Occipital lobe (tissue), 1 donor: ENCODE measurements at regions not wholly inside any gene's neighbourhood (a gene's known extent, or its start where the extent isn't known, plus 50 kb on each side); places are given as distances from the start of the nearest gene placed in this dataset.

Source experiments
- DNase-seq: peaks from one replicate; lab custom pipeline; 2025; lab: John Stamatoyannopoulos, UW

DNA sequence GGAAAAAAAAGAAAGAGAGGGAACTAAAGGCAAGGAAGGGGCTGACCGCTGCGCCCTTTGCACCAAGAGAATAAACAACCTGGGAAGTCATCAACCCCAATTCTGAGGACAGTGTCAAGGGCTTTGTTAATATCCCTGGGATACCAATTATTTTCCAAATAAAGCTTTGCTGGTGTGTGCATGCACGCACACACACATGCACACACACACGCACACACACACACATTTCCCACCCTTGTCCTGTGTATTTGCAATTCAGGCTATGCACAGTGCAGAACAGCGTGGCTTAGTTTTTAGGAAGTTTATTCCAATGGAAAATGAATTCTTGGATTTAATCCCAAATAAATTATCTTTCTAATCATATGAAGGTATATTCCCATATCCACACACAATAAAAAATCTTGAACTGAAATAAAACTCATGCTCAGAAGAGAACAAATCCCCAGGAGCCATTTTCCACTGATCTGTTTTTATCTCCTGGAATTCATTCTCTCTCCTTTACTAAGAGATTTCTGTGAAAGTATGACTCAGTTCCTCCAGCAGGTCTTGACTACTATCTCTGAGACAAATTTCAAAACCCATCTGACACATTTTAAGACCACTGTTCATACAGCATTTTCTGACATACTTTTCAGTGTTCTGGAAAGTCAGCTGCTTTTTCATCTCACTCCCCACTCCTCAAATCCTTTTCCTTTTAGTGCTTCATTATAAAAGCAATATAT is 334.4 kb upstream of the ATP2B1 start:
- no peak for DNase-seq

DNA sequence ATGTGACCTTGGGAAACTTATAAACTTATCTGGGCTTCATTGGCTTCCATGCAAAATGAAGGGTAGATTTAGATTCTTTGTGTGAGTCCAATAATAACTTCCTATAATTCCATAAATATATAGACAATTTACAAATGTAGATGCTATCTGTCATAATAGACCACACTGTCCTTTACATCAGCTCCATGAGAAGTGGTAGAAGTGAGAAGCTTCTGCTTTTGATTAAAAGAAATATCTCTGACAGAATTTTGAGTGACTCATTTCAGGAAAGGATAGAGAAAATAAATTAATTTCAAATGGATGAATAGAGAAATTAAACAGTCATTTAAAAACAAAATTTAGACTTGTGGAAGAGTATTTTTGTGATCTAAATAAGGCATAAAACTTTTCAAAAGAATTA is 329.7 kb upstream of the ATP2B1 start:
- no peak for DNase-seq

DNA sequence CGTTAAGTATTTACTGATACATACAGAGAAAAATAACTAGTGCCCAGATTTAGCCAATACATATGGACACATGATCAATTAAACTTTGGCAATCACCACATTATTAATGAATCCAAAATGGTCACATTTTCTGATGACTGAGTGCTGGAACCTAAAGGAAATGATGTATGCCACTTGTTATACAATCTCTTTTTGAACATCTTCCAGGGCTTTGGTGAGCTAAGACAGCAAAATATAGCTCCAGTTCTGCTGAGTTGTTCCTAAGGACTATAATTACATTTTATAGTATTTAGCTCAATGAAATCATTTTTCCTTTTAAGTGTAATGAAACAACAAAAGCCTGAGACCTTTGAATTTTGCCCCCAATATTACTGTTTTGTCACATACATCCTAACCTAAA is 329.1 kb upstream of the ATP2B1 start:
- DNase-seq, result no peak

DNA sequence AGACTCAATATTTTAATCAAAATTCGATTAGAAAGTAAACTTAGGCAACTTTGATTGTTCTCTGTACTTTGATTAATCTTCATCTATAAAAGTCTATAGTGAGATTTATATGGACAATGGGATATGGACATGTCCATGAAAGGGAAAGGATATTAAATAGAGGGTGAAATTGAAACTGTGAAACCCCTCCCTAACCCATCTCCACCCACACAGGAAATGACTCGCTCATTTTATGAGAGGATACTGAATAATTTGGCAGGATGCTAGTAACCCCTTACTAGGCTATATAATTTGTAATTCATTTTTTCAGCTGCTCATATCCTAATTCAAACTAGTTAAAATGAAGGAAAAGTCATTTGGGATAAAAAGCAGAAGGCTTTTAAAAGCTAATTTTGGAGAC is 328.0 kb upstream of the ATP2B1 start:
- DNase-seq, result no peak

DNA sequence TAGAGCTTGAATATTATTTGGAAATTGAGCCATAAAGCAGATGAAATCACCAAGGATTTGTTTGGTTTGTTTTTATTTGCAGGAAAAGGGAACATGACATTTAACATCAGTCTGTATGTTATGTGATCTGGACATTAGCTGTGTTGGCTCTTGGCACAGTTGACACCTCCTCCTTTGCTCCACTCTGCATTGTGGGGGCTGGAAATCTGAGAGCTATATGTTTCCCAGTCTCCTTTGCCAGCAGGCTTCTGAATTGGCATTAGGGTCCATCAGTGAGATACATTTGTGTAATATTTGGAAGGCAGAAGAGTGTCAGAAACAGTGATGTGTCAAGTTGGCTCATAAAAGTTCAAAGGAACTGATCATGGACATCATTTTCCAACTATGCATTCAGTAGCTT is 322.1 kb upstream of the ATP2B1 start:
- no peak for DNase-seq

DNA sequence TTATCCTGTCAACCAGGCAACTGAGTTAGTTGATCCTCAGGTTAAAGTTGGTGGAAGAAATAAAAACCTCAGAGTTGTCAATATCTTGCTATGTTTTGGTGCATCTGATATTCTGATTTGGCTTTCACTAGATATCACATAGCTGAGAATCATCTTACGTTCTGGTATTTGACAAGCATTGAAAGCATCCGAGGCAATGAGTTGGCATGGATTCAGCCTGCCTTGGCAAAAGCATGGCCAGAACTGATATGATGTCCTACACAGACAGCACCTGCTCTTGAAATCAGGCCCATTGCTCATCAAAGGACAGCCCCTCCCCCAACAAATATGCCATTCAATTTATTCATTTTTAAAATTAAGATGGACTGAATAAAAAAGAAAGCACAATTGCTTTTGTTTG is 320.7 kb upstream of the ATP2B1 start:
- DNase-seq, result no peak

DNA sequence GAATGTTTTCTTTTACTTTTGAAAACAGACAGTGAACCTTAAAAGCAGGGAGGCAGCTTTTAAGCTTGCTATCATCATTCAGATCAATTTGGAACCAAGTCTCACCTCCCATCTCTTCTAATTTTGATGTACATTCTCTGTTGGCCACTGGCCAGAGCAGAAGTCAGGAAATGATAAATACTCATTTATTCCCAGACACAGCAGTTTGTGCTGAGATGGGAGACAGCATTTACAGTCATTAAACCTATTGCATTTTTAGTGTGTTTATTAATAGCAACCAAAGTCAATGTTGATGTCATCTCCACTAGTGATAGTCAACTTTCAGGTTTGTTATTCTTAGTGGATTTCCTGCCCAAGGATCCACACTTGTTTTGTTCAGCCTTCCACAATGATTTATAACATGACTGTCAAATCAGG is 320.0 kb upstream of the ATP2B1 start:
- DNase-seq, result no peak

DNA sequence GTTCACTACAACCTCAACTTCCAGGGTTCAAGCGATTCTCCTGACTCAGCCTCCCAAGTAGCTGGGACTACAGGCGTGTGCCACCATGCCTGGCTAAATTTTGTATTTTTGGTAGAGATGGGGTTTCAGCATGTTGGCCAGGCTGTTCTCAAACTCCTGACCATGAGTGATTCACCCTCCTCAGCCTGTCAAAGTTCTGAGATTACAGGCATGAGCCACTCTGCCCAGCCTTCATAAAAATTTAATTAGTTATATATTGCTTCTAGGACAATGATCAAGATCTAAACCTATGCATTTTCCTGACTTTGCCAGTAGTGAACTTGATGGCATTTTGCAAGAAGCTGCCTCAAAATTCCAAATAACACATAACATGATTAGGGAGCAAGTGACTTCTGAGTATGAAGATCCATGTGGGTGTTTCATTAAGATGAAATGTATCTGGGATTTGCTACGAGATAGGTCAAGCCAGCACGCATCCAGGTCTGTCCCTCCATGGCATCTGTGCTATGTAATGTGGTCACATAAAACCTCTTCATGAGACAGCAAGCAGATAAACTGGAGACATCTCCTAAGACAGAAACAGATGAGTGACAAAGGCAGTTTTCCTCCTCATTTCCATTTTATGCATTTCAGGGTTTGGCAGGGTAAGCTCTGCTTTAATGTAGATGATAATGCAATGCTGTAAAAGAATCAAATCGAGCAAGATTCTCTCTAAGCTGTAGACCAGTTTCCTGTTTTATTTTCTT is 319.4 kb upstream of the ATP2B1 start:
- no peak for DNase-seq

DNA sequence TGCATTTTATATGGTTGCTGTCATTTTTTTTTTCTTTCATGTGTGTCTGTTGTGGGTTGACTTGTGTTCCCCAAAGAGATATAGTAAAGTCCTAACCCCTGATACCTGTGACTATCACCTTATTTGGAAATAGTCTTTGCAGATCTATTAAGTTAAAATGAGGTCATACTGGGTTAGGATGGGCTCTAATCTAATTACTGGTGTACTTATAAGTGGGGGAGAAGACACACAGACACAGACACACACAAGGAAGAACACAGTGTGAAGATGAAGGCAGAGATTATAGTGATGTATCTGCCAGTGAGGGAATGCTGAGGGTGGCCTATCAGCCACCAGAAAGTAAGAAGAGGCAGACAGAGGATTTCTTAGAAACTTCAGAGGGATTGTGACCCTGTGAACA is 318.4 kb upstream of the ATP2B1 start:
- DNase-seq, result no peak

DNA sequence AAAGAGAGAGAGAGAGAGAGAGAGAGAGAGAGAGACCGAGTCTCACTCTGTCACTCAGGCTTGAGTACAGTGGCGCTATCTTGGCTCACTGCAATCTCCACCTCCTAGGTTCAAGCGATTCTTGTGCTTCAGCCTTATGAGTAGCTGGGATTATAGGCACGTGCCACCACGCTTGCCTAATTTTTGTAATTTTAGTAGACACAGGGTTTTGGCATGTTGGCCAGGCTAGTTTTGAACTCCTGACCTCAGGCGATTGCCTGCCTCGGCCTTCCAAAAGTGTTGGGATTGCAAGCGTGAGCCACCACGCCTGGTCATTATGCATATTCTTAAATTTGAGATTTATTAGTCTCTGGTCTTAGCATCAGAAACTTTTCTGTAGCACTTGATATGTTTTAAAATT is 317.9 kb upstream of the ATP2B1 start:
- no peak for DNase-seq

DNA sequence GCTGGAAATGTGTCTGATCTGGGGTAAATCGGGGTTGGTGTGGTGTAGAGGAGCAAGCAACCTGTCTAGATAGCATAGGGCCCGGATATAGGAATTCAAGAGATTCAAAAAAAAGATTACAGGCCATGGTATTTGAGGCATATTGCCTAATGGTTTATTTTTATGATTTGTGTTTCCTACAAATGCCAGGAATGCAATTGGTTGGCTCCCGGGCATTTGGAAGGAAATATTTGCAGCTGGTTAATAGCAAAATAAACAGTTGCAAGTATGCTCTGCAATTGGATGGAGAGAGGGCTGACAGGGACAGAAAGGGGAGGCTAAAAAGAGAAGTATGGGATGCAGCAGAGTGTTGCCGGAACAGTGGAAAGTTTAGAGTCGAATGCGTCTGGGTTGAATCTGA is 315.6 kb upstream of the ATP2B1 start:
- DNase-seq, result no peak

DNA sequence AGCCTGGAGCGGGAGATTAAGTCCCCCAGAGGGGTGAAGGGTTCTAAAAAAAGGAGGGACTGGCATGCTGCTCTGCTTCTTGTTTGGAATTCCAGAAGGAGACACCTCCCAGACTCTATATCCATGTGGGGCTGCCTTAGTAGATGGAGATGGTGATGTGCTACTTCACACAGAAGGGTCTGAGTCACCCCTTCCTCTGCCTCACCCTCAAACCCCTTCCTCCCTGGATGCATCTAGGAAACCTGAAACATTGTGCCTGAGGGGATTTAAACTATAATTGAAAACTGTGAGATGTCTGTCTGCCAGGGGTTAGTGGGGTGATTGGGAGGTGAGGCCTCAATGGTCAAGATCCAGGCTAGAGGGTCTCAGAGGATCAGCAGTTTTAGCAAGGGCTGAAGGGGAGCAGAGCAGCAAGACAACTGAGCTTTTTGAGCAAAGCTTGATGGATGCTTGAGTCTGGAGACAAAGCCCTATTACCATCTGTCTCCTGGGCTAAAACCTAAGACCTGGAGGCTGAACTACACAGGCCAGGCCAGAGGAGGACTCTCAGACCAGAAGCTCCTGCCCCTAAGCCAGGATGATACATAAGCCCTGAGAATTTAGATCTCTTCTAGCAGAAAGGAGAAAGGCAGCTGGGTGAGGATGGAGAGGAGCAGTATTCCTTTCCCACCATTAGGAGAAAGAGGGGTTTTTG is 314.7 kb upstream of the ATP2B1 start:
- DNase-seq, result no peak

DNA sequence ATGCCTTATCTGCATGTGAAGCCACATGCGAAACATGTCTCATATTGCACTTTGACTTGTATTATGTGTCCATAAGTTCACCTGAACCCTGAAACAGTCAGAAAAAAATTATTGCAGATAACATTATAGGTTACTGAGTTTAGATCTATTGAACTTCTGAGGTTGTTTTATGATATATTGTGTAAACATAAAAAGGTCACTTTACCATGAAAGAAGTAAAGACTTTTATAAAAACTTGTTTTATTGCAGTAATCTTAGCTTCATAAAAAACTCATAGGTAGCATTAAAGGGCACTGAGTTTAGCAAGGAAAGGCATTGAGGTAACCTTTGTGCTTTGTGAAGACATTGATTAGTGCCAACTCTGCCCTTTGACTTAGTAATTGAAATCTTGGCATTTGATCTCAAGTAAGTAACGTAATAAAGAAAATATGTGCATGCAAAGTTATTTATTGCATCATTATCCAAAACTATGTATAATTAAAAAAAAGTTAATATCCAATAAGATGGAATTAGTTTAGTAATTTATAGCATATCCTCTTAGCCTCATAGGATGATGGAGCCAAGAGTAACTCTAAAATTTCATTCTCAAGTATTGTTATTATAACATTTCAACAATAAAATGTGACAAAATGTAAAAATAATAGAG is 313.3 kb upstream of the ATP2B1 start:
- DNase-seq, result no peak

DNA sequence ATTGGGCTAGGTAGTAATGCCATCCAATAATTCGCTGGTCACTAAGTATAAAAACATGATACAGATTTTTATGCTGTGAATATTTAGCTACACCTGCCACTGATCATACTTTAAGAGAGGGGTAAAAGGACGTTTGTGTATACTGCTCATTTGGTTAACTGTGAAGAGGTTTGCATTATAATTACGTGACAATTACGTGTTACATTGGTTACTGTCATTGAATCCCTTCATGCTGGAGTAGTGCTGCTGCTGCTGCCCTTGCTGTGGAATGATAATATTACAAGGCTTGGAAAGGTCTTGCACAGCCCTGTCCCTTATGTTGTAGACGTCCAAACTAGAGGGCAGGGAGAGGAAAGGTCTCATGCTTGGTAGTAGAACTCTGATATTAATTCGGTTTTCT is 312.2 kb upstream of the ATP2B1 start:
- no peak for DNase-seq

DNA sequence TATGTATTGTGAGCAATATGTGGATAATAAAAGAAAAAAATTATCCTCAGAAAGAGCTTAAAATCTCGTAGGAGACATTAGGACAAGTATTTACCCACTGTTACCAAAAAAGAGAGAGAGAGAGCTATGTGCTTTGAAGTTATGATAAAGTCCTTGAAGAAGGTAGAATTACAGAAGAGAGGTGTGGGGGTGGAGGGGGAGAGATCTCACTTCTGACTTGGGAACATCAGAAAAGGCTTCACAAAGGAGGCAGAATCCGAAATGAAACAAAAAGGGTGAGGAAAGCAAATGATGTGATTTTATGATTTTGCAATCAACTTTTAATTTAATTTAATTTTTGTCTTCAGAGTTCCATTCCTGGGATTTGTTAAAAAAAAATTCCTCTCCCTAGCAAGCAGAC is 311.8 kb upstream of the ATP2B1 start:
- DNase-seq, result no peak

DNA sequence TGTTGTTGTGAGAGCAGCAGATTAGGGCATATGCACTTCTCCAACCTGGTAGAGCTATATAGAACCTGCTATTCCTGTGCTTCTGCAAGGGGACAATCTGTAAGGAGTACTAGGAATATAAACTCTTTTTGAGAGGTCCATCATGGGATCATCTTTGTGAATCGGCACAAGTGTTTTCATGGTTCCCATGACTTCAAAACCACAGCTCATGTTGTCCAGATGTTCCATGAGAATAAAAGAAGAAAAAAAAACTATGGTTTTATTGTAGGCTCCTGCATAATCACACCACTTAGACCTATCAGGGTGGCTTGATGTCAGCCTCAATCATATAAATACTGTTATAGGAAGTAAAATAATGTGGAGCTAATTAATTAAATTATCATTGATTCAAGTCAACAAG is 311.4 kb upstream of the ATP2B1 start:
- DNase-seq, result no peak

DNA sequence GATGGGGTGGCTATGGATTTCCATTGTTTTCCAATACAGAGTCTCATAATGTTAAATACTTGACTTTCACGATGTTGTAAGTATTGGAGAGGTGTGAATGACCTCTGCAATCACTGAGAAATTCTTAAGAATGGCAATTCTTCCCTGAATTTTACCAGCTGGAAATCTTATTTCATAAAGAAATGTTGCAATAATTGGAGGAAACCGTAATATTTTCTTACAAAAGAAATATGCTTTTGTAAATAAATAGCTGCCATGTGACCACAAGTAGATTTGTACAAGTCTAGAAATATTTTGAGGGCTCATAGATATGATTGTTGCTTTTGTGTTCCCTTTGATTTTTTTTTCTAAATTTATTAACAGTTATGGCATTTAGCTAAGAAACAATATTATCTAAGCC is 308.7 kb upstream of the ATP2B1 start:
- no peak for DNase-seq

DNA sequence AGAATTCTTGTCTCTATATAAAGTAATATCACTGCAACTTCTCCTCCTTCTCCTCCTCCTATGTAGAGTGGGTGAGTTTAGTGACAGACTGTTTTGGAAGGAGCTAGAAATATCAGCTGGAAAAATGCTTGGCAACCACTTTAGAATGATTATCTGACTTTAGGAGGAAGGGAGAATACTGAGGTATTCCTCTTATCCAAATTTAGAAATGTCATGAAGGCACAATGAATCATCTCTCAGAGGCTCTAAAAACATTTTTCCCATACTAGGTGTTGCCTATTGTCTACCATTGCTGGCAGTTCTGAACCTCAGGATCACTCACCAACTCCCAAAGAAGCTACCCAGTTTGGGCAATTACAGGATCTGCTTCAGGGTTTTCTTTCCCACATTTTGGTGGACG is 306.6 kb upstream of the ATP2B1 start:
- no peak for DNase-seq

DNA sequence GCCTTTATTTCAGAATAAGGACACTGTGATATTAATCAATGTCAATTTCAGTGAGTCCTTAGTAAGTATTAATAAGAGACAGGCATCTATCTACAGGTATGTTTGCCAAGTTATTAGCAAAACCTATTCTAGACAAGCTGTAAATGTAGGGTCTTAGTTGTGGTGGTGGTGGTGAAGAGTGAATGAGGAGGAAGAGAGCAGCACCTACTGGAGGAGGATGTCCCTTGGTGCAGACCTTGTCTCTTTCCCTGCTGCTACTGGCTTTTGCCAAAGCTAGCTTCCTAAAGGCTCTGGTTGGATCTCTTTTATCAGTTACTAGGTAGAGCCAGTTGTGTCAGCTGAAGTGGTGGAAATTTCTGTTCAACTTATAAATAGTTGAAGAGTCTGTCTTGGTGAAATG is 304.8 kb upstream of the ATP2B1 start:
- DNase-seq, result no peak

DNA sequence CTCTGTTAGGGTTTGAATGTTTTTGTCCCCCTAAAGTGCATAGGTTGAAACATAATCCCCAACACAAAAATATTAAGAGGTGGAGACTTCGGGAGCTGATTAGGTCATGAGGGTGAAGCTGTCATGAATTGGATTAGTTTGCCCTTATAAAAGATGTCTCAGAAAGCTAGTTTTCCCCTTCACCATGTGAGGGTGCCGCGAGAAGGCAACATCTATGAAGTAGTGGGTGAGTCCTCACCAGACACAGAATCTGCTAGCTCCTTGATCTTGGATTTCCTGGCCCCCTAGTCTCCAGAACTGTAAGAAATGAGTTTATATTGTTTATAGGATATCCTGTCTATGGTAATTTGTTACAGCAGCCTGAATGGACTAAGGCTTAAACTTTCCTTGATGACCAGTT is 301.5 kb upstream of the ATP2B1 start:
- DNase-seq, result no peak

DNA sequence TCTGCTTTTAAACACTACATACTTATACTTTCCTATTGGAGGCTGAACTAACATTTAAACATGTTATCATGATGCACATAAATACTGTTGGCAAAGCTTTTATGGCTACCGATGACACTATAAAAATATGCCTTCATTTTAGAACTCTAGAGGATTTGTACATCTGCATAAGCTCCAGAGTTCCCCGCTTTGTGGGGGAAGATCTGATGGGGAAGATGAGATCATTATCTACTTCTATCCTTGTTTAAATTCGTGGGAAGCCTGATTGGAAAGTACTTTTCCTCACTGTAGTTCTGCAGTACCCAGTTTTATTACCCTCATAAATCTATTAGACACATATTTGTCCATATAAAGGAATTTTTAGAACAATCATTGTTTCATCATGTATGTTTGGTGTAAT is 299.6 kb upstream of the ATP2B1 start:
- no peak for DNase-seq

DNA sequence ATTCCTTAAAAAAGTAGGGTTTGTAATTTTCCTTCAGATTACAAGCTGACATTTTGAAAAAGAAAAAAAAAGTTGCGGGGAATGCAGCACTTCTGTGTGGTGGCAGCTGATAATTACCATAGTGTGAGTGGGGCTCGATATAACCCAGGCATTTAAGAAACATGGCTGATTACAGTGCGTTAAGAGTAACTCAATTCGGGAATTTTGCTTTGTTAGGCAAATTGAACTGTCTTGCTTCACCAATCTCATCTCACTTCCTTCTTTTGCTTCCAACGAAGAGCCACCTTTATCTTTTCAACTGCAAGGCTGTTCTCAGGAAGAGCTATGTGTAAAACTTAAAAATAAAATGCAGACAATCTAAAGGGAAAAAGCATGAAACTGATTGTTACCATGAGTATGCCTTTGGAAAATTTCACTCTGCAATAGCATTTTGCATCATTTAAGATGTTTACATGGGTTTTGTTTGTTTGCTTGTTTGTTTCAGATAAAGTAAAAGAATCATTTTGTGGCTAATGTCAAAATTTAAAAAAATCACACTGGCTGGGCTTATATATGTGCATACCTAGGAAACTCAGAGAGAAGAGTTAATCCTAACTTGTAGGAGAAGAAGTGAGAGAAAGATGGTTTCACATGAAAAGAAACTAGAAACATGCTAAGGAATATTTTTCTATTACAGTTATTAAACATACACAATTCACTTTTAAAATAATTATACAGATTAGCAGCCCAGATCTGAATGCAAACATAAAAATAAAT is 295.9 kb upstream of the ATP2B1 start:
- DNase-seq, result no peak
